ENCODE measurements at regions not wholly inside any gene's neighbourhood (a gene's known extent, or its start where the extent isn't known, plus 50 kb on each side); places are given as distances from the start of the nearest gene placed in this dataset.

- no peak for FAIRE-seq
- Histone ChIP-seq H3K4me1 (ENCODE audit: control insufficient read depth in 2 of 3, insufficient read depth in 2 of 3, low read depth in 1 of 3, low read length in 3 of 3) (peaks cover 0 to 2% (median 0%) of the 10 kb centered on the region in 3 donors), H3K36me3 (ENCODE audit: control insufficient read depth in 2 of 3, insufficient read depth in 3 of 3, low read length in 3 of 3) (no peaks in the 10 kb centered on the region), H3K9me3 (ENCODE audit: control insufficient read depth in 2 of 3, insufficient read depth in 1 of 3, low read length in 3 of 3) (peaks cover 0 to 8% (median 0%) of the 10 kb centered on the region in 3 donors), H3K9ac (ENCODE audit: low read length in 3 of 3) (no peak overlapping the region), H3K27ac (ENCODE audit: low read depth in 2 of 2, low read length in 2 of 2) (no peak overlapping the region), H3K4me3 (ENCODE audit: low read length in 3 of 3) (no peak overlapping the region), H3K27me3 (ENCODE audit: control insufficient read depth, insufficient read depth, low read length) (no peaks in the 10 kb centered on the region)
- intact Hi-C loops (cut with DNase I), result no loop called here
- TF ChIP-seq, protein P1, sequence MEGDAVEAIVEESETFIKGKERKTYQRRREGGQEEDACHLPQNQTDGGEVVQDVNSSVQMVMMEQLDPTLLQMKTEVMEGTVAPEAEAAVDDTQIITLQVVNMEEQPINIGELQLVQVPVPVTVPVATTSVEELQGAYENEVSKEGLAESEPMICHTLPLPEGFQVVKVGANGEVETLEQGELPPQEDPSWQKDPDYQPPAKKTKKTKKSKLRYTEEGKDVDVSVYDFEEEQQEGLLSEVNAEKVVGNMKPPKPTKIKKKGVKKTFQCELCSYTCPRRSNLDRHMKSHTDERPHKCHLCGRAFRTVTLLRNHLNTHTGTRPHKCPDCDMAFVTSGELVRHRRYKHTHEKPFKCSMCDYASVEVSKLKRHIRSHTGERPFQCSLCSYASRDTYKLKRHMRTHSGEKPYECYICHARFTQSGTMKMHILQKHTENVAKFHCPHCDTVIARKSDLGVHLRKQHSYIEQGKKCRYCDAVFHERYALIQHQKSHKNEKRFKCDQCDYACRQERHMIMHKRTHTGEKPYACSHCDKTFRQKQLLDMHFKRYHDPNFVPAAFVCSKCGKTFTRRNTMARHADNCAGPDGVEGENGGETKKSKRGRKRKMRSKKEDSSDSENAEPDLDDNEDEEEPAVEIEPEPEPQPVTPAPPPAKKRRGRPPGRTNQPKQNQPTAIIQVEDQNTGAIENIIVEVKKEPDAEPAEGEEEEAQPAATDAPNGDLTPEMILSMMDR (IDR thresholded peaks at IDR 0.05; ENCODE audit: borderline replicate concordance, extremely low read depth, insufficient read depth), result no peak
- DNase-seq, result no peak
Measured at GRCh38 chr10:29826221-29826620, 191.4 kb upstream of the SVIL start.

DNA sequence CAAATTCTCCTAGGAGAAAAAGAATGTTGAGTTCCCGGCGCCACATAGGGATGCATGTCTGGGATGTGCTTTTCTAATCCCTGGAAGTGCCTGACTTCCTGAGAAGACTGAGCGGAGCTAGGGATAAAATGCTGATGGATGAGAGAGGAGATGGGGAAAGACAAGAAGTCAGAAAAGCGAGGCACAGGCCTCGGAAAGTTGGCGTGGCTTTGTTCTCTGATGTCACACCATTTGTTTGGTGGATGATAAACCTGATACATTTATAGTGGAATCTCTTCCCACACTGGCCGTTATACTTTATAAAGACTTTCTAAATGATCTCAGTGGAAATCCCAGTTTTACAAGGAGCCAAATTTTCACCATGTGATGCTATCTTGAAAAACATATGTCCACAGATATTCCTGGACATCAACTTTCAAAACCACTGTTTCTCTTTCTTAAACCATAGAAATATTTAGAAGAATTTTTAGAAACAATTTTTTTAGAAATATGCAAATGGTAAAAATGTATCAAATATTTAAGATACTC is 188.8 kb upstream of the SVIL start:
- no peak overlapping the region for H3K4me3 ChIP-seq (ENCODE audit: low read length in 3 of 3)
- TF ChIP-seq, protein P1 (IDR thresholded peaks at IDR 0.05; ENCODE audit: borderline replicate concordance, extremely low read depth, insufficient read depth), result no peak
- peaks cover 0 to 1% (median 0%) of the 10 kb centered on the region in 3 donors for H3K4me1 ChIP-seq (ENCODE audit: control insufficient read depth in 2 of 3, insufficient read depth in 2 of 3, low read depth in 1 of 3, low read length in 3 of 3)
- H3K27me3 ChIP-seq (ENCODE audit: control insufficient read depth, insufficient read depth, low read length), result no peaks in the 10 kb centered on the region
- H3K36me3 ChIP-seq (ENCODE audit: control insufficient read depth in 2 of 3, insufficient read depth in 3 of 3, low read length in 3 of 3), result no peaks in the 10 kb centered on the region
- intact Hi-C loops (cut with DNase I), result no loop called here
- peak; percentile 73 for FAIRE-seq
- no peak overlapping the region for H3K27ac ChIP-seq (ENCODE audit: low read depth in 2 of 2, low read length in 2 of 2)
- no peak overlapping the region for H3K9ac ChIP-seq (ENCODE audit: low read length in 3 of 3)
- DNase-seq, result no peak
- H3K9me3 ChIP-seq (ENCODE audit: control insufficient read depth in 2 of 3, insufficient read depth in 1 of 3, low read length in 3 of 3), result no peaks in the 10 kb centered on the region

DNA sequence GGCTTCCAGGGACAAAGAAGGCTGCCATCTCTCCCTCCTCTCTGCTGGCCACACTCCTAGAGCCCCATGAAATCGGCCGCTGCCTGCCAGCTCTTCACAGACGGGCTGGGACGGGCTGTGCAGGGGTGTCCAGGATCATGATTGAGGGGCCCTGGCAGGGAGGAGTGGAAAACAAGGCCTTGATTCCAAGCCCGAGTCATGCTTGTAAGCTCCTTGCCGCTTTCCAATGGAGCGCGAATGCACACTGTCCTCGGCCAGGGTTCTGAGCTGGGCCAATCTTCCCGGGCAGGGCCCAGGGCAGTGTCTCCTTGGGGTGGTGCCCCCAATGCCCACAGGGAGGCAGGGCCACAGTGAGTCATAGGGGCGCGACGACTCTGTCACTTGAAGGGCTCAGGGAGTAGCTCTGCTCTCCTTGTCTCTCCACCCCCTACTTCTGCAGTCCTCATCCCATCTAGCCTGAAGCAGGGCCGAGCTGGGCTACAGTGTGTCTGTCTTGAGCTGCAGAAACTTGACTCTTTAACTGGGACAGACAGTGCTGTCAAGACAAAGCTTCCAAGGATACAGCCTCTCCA is 186.2 kb upstream of the SVIL start:
- Histone ChIP-seq H3K4me3 (ENCODE audit: low read length in 3 of 3) (no peak overlapping the region), H3K4me1 (ENCODE audit: control insufficient read depth in 2 of 3, insufficient read depth in 2 of 3, low read depth in 1 of 3, low read length in 3 of 3) (no peaks in the 10 kb centered on the region), H3K27ac (ENCODE audit: low read depth in 2 of 2, low read length in 2 of 2) (no peak overlapping the region), H3K9me3 (ENCODE audit: control insufficient read depth in 2 of 3, insufficient read depth in 1 of 3, low read length in 3 of 3) (no peaks in the 10 kb centered on the region), H3K9ac (ENCODE audit: low read length in 3 of 3) (no peak overlapping the region), H3K27me3 (ENCODE audit: control insufficient read depth, insufficient read depth, low read length) (no peaks in the 10 kb centered on the region), H3K36me3 (ENCODE audit: control insufficient read depth in 2 of 3, insufficient read depth in 3 of 3, low read length in 3 of 3) (no peaks in the 10 kb centered on the region)
- intact Hi-C loops (cut with DNase I), result no loop called here
- DNase-seq, result no peak
- FAIRE-seq, result no peak
- TF ChIP-seq, protein P1 (IDR thresholded peaks at IDR 0.05; ENCODE audit: borderline replicate concordance, extremely low read depth, insufficient read depth), result no peak

All from kidney (tissue), 13 donors.